GM18502 (cell line): ENCODE measurements at regions not wholly inside any gene's neighbourhood (a gene's known extent, or its start where the extent isn't known, plus 50 kb on each side); places are given as distances from the start of the nearest gene placed in this dataset.
A peak's percentile ranks its signal among the peaks of the same experiment; 100 is the strongest.

Experiments used
- ATAC-seq: cut with Tn5 transposase; IDR thresholded peaks from one replicate; pipeline ENCODE4 v1.9.1; 2021; ENCODE audit warnings: mild to moderate bottlenecking; ENCODE audit not compliant: unreplicated experiment, poor library complexity

DNA sequence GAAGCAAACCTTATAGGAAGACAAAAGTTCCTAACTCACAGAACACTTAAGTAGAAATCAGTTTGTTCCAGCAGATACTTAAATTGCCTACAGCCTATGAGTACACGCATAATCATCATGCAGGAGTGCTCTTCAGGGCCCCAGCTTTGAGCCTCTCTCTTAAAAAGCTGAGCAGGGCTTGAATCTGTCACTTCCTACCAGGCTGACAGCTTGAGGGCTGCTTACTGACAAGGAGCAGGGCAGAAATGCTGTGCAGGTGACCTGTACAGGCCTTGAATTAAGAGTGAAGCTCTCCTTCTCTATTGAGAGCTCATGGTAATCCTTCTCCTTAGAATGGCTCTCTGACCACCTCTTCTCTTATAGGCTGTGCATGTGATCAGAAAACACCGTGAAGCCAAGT, 66.5 kb upstream of the MAST4 start:
- no peak for ATAC-seq

DNA sequence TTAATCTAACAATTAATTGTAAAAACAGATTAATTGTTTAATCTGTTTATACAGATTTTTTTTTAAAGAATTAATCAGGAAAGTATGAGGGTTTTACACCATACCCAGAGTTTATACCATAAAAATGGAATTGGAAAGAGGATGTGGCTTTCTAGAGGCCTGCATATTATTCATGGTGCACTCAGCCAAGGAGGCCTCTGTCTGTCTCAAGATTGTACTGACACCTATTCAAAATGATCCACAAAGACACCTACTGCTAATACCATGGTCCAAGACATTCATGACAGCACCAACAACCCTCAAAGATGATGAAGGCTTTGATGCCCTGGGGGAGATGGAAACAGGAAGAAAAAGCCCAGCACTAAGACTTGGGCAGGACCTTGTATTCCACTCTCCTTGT, 58.1 kb upstream of the MAST4 start:
- ATAC-seq: no peak

DNA sequence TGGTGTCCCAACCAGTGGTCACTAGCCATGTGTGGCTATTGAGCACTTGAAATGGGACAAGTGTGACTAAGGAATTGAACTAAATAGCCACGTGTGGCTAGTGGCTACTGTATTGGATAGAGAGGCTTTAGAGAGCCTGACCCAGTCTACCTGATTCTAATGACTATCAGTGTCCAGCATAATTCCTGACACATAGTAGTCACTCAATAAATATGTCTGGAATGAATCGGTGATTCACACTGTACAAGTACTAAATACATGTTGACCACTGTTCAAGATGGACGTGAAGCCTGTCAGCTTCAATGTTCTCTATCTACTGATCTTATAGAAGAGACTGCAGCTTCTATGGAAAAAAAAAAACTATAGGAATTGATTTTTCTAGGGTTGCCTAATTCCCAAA, 57.7 kb upstream of the MAST4 start:
- no peak for ATAC-seq

DNA sequence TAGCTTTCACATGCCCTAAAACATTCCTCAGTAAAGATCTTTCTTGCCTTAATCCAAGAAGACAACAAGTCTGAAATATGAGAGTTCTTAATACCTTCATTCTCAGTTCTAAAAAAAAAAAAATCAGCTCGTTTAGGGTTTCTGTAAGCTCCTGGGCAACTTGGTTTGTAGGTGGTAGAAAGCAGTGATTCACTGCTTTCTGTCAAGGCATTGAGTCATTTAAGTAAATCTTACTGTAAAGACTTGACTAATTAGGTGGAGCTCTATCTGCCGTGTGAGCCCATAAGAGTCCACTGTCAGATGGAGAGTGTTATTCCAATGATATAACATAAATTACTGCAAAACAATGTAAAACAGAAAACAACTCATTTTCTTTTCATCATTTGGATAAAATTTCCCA, 56.1 kb upstream of the MAST4 start:
- no peak for ATAC-seq

DNA sequence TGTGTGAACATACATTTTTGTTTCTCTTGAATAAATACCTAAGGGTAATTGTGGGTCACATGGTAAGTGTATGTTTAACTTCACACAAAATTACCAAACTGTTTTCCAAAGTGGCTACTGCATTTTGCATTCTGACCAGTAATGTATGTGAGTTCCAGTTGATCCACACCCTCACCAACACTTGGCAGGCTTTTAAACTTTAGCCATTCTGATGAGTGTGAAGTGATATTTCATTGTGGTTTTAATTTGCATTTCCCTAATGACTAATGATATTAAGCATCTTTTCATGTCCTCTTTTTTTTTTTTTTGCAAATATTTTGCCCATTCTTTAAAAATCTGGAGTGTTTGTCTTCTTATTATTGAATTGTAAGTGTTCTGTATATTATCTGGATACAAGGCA, 53.5 kb upstream of the MAST4 start:
- ATAC-seq: peak; percentile 54
